ENCODE measurements at regions not wholly inside any gene's neighbourhood (a gene's known extent, or its start where the extent isn't known, plus 50 kb on each side); places are given as distances from the start of the nearest gene placed in this dataset.

DNA sequence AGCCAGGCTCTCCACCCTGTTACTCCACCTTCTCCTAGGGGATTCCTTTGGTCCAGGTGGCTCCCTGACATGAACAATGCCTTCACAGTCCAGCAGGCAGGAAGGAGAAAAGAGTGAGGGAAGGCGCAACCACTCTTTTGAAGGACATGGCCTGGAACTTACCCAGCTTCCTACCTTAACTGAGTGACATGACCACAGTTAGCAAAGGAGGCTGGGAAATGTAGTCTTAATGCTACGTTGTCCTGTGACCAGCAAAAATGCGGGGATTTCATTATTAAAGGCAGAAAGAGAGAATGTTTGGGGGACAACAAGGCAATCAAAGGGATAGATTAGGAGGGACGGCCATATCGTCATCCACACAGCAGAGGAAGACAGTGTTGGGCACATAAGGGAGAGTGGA is 100.3 kb upstream of the ERCC6L2 start:
- TF ChIP-seq, protein P1, sequence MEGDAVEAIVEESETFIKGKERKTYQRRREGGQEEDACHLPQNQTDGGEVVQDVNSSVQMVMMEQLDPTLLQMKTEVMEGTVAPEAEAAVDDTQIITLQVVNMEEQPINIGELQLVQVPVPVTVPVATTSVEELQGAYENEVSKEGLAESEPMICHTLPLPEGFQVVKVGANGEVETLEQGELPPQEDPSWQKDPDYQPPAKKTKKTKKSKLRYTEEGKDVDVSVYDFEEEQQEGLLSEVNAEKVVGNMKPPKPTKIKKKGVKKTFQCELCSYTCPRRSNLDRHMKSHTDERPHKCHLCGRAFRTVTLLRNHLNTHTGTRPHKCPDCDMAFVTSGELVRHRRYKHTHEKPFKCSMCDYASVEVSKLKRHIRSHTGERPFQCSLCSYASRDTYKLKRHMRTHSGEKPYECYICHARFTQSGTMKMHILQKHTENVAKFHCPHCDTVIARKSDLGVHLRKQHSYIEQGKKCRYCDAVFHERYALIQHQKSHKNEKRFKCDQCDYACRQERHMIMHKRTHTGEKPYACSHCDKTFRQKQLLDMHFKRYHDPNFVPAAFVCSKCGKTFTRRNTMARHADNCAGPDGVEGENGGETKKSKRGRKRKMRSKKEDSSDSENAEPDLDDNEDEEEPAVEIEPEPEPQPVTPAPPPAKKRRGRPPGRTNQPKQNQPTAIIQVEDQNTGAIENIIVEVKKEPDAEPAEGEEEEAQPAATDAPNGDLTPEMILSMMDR (conservative IDR thresholded peaks at IDR 0.05; ENCODE audit: low read depth, low read length): no peak
- TF ChIP-seq SMC3 (IDR thresholded peaks at IDR 0.05; ENCODE audit: low read depth, low read length) (no peak), POLR2A (IDR thresholded peaks at IDR 0.05; ENCODE audit: low read depth, low read length) (no peak)
